ENCODE measurements at regions not wholly inside any gene's neighbourhood (a gene's known extent, or its start where the extent isn't known, plus 50 kb on each side); places are given as distances from the start of the nearest gene placed in this dataset.

GRCh38 chr10:123562387-123562786, 103.8 kb upstream of the GPR26 start:
- no peak for DNase-seq

DNA sequence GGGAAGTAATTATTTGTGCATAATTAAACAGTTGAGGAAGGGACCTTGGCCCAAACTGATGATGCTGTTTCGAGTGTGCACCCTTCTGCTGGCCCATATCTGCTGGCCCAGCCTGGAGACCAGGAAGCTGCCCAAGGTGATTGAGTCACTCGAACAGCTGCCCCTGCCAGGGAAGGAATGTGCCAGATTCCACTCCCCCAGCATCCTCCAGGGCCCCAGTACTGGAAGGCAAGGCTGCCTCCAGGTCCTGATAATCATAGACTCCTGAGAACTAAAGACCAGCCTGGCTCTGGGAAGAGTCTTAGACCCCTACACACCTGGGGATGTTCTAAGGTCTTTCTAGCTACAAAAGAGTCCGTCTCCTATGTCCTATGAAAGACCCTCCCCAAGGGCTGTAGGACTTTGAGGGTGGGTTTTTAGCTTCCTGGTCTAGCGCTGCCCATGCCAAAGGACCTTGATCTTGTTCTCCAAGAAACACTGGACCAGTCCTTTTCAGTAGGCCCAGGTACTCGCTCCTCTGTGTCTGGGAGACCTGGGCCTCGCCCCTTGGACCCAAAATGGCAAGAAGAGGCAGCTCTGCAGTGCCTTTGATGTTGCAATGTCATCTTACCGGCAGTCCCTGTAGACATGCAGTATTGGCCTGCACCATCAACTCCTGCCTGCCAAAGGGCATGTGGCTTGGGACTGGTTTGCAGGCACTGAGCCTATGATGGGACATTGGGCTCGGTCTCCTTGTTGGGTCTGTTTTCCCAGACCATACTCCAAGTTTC, 103.2 kb upstream of the GPR26 start:
- no peak for DNase-seq

- DNase-seq, result no peak
Measured at GRCh38 chr10:123563581-123563855, 102.6 kb upstream of the GPR26 start.

DNA sequence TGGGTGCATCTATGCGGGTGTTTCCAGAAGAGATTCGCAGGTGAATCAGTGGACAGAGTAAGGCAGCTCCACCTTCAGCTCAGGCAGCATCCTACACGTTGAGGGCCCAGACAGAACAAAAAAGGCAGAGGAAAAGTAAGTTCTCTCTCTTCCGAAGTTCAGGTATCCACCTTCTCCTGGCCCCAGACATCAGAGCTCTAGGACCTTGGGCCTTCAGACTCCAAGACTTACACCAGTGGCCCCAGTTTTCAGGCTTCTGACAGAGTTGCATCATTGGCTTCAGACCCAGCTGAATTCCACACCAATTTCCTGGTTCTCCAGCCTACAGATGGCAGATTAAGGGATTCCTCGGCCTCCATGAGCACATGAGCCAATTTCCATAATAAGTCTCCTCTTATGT, 102.2 kb upstream of the GPR26 start:
- no peak for DNase-seq

- no peak for DNase-seq
Measured at GRCh38 chr10:123564631-123565030, 101.5 kb upstream of the GPR26 start.

GRCh38 chr10:123565691-123566660, 100.2 kb upstream of the GPR26 start:
- DNase-seq, result no peak

DNA sequence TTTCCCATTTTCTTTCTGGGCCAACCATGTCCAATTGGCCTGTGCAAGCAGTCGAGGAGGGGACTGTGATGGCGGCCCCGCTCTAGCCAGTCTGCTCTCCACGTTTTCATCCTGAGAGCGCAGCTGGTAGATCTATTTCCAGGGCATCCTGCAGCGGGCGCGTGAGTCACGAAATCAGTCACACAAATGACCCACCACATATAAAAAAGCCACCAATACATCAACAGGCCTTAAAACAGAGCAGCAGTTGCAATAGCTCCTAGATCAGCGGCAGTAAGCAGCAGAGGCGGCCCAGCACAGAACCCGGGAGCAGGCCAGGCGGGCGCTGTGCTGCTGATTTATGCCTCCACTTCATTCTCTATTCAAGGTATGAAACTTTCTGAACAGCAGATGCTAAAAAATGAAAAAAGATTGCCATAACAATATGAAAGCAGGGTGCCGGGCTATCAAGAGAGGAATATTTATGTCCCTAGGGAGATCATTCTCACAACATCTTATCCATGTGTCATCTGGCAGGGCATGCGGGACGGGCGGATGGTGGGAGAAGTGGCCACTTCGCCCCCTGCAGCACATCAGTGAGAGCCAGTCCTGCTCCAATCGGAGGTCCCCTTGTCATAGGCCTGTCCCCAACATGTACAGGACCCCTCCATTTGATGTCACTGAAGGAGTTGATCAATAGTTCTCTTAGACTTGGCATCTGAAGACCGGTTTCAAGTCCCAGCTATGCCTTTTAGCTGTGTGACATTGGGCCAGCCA, 98.0 kb upstream of the GPR26 start:
- DNase-seq, result no peak

- no peak for DNase-seq
Measured at GRCh38 chr10:123568751-123569150, 97.4 kb upstream of the GPR26 start.

GRCh38 chr10:123569436-123570035, 96.6 kb upstream of the GPR26 start:
- no peak for DNase-seq

- DNase-seq, result no peak
Measured at GRCh38 chr10:123570051-123570897, 95.9 kb upstream of the GPR26 start.

- DNase-seq, result no peak
Measured at GRCh38 chr10:123570898-123571515, 95.1 kb upstream of the GPR26 start.

DNA sequence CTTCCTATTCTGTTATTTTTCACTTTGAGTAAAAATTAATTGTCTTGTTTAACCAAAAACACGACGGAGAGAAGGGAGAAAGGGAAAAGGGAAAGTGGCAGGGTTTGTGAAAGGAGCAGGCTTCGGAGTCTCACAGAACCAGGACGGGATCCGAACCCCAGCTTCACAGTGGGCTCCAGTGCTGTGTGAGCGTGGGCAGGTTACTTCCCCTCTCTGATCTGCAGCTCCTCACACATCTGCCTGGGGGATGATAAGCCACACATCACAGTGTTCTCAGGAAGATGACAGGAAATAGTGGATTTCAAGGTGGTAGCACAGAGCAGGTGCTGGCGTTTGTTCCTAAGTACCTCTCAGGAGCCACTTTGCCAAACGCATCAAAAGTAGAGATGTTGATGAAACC, 94.2 kb upstream of the GPR26 start:
- DNase-seq, result no peak

DNA sequence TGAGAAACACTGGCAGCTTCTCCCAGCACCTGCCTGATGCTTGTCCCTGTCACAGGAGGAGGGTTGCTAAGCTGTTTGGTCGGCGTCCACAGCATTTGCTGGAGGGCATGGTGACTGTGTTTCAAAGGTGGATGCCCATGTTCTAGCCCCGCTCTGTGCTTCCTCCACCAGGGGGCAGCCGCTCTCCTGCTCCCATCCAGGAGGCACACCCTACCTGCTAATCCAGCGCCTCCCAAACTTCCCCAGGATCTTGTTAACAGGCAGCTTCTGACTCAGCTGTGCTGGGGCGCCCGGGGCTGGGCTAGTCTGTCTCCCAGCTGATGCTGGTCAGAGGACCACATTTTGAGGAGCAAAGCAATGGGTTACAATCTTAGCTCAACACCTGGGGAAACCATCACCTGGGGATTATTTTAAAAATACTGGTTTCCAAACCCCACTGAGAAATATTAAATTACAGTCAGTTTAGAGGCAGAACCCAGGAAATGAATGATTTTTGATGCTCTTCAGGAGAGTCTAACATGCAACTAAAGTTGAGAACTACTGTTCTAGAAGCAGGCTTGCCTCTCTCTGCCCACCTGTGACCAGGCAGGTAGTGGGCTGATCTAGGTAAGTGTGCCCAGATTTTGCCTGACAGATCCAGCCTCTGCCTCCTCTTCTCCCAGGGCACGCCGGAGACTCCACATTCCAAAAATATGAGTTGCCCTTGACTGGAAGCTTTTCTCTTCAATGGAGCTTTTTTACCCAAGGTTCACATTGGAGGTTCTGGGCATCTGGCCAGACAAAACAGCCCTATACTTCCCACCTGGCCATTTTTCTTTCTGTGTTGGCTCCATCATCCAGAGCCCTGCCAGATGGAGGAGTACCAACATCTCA, 92.7 kb upstream of the GPR26 start:
- peak; percentile 41 for DNase-seq

GRCh38 chr10:123574109-123574698, 92.0 kb upstream of the GPR26 start:
- DNase-seq, result no peak

DNA sequence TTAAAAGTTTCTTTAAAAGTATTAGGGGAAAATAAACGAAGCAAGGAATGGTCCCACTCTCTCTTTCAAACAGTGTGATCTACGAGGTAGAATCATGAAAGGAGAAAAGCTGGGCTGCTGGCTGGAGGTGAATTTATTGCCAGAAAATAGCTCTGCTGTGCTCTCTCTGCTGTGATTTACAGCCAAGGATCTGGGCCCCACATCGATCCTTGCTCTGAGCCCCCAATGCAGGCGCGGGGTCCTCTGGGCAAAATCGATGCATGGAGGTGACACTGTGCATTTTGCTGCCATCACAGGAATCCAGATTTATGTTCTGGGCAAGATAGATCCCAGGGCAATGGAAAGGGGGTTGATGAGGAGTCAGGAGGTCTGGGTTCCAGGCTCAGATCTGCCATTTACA, 91.0 kb upstream of the GPR26 start:
- no peak for DNase-seq

GRCh38 chr10:123576706-123577105, 89.4 kb upstream of the GPR26 start:
- no peak for DNase-seq

- no peak for DNase-seq
Measured at GRCh38 chr10:123577921-123578461, 88.2 kb upstream of the GPR26 start.

GRCh38 chr10:123578721-123579120, 87.4 kb upstream of the GPR26 start:
- DNase-seq, result no peak

GRCh38 chr10:123579675-123580074, 86.5 kb upstream of the GPR26 start:
- DNase-seq, result no peak

GRCh38 chr10:123580426-123580825, 85.7 kb upstream of the GPR26 start:
- DNase-seq, result no peak

Measured in stimulated activated CD4-positive, alpha-beta T cell treated with anti-CD3 and anti-CD28 coated beads, Interleukin-4, amount 100 ng/mL, for 1 hour (primary cell).